Neural progenitor cell (in vitro differentiated cells): ENCODE measurements at regions not wholly inside any gene's neighbourhood (a gene's known extent, or its start where the extent isn't known, plus 50 kb on each side); places are given as distances from the start of the nearest gene placed in this dataset.

ENCODE experiments used
- CTCF ChIP-seq: fragments of 200-600 bp; sonication (generic); IDR thresholded peaks from 2 replicates; pipeline ENCODE4 v1.5.1; 2017; ENCODE audit warnings: antibody characterized with exemption, mild to moderate bottlenecking
- EZH2 ChIP-seq: fragments of 200-600 bp; sonication (generic); IDR thresholded peaks from 2 replicates; pipeline ENCODE4 v1.6.1; 2017; ENCODE audit warnings: antibody characterized with exemption, mild to moderate bottlenecking, moderate library complexity

- no peak for TF ChIP-seq CTCF
- TF ChIP-seq EZH2 = no peak
Observed at GRCh38 chr12:47609806-47610205, 96.0 kb downstream of the RPAP3 start.
